Sigmoid colon (tissue), 3 donors: ENCODE measurements at regions not wholly inside any gene's neighbourhood (a gene's known extent, or its start where the extent isn't known, plus 50 kb on each side); places are given as distances from the start of the nearest gene placed in this dataset.

Source experiments
- POLR2A ChIP-seq, 2 donors: fragments of 450-650 bp; IDR thresholded peaks; one replicate each; pipeline ENCODE4 v1.6.1; 2016; ENCODE audit warnings: antibody characterized with exemption in 2 of 2, mild to moderate bottlenecking in 2 of 2, moderate library complexity in 2 of 2
- TF ChIP-seq, protein P1 (sequence below), 4 experiments: fragments of 450-650 bp in 3 of 4; fragments of 200-600 bp in 1 of 4; IDR thresholded peaks; one replicate each; pipeline ENCODE4 v1.5.1; 2016 to 2019; ENCODE audit warnings: antibody characterized with exemption in 4 of 4, mild to moderate bottlenecking in 3 of 4, moderate library complexity in 2 of 4

DNA sequence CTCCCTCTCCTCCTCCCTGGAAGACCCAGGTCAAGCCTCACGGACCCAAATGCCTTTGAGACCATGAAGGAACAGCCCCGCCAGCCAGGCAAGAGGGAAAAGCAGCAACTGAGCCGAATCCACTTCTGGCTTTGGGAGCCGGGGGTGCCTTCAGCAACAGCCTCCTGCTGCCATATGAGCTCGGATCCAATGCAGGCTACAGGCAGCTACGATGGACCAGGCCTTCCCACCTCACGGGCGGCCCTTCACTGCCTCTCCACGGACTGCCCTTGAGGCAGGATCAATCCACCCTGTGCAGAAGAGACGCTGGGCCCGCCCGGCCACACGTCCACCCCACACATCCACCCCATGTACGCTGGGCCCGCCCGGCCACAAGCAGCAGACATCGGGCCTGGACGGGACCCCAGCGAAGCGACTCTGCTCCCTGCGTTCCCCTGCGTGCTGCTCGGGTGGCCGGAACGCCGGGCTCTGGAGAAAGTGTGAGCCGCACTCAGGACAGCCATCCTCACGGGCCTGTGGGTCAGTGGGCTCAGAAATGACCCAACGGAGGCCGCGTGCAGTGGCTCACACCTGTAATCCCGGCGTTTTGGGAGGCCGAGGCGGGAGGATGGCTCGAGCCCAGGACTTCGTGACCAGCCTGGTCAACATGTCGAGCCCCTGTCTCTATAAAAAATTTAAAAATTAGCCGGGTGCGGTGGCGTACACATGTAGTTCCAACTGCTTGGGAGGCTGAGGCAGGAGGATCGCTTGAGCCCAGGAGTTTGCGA, 82.0 kb downstream of the FOXL3 start:
- TF ChIP-seq, protein P1, sequence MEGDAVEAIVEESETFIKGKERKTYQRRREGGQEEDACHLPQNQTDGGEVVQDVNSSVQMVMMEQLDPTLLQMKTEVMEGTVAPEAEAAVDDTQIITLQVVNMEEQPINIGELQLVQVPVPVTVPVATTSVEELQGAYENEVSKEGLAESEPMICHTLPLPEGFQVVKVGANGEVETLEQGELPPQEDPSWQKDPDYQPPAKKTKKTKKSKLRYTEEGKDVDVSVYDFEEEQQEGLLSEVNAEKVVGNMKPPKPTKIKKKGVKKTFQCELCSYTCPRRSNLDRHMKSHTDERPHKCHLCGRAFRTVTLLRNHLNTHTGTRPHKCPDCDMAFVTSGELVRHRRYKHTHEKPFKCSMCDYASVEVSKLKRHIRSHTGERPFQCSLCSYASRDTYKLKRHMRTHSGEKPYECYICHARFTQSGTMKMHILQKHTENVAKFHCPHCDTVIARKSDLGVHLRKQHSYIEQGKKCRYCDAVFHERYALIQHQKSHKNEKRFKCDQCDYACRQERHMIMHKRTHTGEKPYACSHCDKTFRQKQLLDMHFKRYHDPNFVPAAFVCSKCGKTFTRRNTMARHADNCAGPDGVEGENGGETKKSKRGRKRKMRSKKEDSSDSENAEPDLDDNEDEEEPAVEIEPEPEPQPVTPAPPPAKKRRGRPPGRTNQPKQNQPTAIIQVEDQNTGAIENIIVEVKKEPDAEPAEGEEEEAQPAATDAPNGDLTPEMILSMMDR (IDR thresholded peaks at IDR 0.05): no peak
- no peak for TF ChIP-seq POLR2A (IDR thresholded peaks at IDR 0.05)
